ENCODE measurements at regions not wholly inside any gene's neighbourhood (a gene's known extent, or its start where the extent isn't known, plus 50 kb on each side); places are given as distances from the start of the nearest gene placed in this dataset.
"Not testable (repeated sequence)": the region's sequence is repeated elsewhere in the genome, so short reads cannot be mapped to it uniquely, and the experiment has no call there.

- not testable (repeated sequence) for DNase-seq
These were observed 1199.4 kb downstream of the EPHA7 start for GRCh38 chr6:92219987-92220386.

- no peak for DNase-seq
These were observed 1202.6 kb downstream of the EPHA7 start for GRCh38 chr6:92216717-92217116.

DNA sequence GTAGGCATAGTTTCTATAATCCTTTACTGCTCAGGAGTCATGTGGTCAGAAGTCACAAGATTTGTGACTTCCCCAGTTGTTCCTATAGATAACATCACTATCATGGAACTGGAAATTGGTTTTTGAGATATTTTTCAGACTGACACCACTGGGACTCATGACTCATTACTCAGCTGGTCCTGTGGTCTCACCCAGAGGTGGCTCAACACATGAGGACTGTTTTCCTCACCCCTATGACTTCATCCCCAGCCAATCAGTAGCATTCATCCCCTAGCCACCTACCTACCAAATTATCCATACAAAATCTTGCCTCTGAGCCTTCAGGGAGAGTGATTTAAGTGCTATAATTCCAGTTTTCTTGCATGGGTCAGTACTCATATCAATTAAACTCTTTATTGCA lies 1217.7 kb downstream of the EPHA7 start:
- DNase-seq = no peak

- DNase-seq = no peak
These were observed 1223.0 kb downstream of the EPHA7 start for GRCh38 chr6:92196325-92196724.

GRCh38 chr6:92195796-92196195 lies 1223.6 kb downstream of the EPHA7 start:
- no peak for DNase-seq

GRCh38 chr6:92188016-92188415 lies 1231.3 kb downstream of the EPHA7 start:
- no peak for DNase-seq

GRCh38 chr6:92184933-92185332 lies 1234.4 kb downstream of the EPHA7 start:
- no peak for DNase-seq

- DNase-seq = no peak
These were observed 1238.0 kb downstream of the EPHA7 start for GRCh38 chr6:92181347-92181746.

DNA sequence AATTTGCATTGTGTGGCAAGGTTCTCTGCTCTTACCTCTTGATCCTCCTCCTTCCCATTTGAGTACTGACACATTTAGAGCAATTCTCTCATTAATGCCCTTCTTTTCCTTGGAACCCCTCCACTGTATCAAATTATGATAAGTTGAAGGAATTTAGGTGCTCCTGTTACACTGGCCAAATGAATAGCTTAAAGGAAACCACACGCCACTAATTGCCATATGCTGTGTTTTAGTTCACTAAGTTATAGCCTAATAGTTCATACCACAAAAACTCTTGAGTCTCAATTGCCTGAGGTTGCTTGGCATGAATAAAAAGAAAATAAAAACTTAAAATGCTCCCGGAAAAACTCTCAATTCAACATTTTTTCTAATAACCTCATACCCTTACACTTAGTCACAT lies 1239.3 kb downstream of the EPHA7 start:
- DNase-seq = no peak

- DNase-seq = no peak
These were observed 1242.7 kb downstream of the EPHA7 start for GRCh38 chr6:92176666-92177065.

GRCh38 chr6:92174398-92175073 lies 1244.8 kb downstream of the EPHA7 start:
- DNase-seq = no peak

- DNase-seq = no peak
These were observed 1249.9 kb downstream of the EPHA7 start for GRCh38 chr6:92169506-92169905.

DNA sequence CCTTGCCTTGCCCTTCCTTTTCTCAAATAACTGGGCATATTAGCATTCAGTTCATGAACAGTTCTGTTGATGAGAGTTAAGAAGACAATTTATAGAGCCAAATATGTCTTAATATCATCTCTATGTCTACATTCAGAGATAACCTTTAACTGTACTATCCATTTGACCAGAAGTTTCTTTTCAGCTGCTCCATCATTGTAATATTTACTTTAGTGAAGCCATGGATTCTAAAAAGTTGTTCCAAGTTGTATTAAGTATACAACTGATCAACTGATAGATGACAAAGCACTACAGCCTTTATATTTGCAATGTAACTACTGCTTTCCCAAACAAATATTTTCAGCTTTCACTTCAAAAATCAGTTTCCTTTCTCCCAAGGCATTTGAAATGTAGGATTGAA lies 1252.7 kb downstream of the EPHA7 start:
- no peak for DNase-seq

GRCh38 chr6:92161953-92162352 lies 1257.4 kb downstream of the EPHA7 start:
- DNase-seq = no peak

GRCh38 chr6:92160226-92160625 lies 1259.1 kb downstream of the EPHA7 start:
- DNase-seq = no peak

DNA sequence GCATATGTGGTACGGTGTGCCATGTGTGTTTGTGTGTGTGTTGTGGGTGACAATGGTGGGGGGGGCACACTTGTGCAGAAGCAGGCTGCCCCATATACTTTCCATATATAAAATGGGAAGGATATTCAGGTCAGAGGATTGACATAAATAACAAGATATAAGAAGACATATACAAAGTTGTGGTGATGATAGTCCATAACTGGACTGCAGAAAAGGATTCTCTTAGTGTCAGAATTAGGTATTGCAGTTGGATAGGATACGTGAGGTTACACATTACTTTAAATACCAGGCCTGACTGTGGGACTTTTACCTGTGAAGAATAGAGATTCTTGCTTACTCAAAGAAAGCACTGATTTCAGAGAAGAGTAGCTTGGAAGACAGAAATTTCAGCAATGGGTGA lies 1260.3 kb downstream of the EPHA7 start:
- no peak for DNase-seq

DNA sequence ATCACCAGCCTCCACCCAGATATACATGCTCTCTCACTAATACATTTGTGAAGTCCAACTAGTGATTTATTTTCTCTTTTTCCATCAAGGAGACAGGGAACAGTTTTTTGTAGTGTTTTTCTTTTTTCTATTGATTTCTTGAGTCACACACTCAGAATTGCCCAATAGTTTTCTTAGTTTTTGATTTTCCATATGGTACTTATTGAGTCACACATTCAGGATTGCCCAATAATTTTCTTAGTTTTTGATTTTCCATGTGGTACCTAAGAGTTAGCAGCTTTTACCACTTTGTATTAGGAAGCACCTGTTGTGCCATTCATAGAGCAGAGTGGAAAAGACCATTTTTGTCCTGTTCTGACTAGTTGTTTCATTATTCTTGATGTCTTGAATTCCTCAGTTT lies 1268.8 kb downstream of the EPHA7 start:
- no peak for DNase-seq

GRCh38 chr6:92147246-92147645 lies 1272.1 kb downstream of the EPHA7 start:
- no peak for DNase-seq

GRCh38 chr6:92139601-92140000 lies 1279.8 kb downstream of the EPHA7 start:
- no peak for DNase-seq

GRCh38 chr6:92132957-92133356 lies 1286.4 kb downstream of the EPHA7 start:
- no peak for DNase-seq

DNA sequence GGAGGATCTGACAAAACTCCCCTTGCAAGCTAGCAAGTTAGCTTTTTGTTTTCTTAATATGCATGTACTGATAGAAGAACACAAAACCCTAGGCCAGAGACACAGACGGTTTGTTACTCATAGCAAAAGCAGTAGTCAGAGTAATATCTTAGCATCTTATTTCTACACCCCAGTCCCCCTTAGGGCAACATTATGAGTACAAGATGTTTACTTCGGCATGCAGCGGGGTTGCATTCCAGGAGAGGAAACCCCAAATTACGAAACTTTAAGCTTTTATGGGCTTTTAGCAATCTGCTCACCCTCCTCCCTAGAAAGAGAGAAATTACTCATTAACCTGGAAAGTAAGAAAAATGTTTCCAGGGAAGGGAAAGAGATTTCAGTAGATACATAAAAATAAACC lies 1286.9 kb downstream of the EPHA7 start:
- DNase-seq = no peak

GRCh38 chr6:92130944-92131343 lies 1288.4 kb downstream of the EPHA7 start:
- no peak for DNase-seq

DNA sequence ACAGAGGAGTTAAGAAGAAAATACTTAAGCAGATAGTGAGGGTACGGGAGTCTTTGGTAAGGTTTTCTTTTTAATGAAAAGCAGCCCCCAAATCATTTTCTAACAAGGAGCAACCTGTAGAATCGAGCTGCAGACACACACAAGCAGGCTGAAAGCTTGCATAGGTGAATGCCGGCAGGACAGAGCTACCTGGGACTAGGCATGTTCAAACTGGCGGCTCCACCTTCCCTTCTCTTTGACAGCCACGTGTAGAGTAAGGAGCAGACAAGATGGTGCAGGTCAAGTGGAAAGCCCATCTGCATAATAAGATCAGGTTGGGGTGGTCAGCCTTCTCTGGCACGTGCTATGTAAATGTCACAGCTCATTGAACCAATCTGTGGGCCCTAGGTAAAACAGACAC lies 1292.4 kb downstream of the EPHA7 start:
- DNase-seq = no peak

- DNase-seq = no peak
These were observed 1293.3 kb downstream of the EPHA7 start for GRCh38 chr6:92126088-92126487.

DNA sequence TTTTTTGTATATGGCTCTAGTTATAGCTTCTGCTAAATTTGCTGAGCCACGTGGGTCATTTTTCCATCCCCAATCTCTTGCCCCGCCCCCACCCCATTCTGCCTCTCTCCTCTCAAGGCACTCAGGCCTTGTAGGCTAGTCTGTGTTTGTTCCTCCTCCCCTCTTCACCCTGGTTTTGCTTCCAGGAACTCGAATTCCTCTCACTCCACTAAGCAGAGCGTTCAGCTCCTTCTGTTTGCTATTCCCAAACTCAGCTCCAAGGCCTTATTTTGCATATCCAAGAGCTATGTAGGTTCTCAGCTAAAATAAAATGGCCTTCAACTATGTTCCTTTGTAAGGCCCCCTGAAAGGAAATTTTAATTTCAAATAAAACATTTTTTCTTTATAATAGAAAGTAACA lies 1293.7 kb downstream of the EPHA7 start:
- DNase-seq = no peak
